Suprapubic skin (tissue), 3 donors: ENCODE measurements at regions not wholly inside any gene's neighbourhood (a gene's known extent, or its start where the extent isn't known, plus 50 kb on each side); places are given as distances from the start of the nearest gene placed in this dataset.

Source experiments
- CTCF ChIP-seq, 2 donors: fragments of 200-600 bp in 1 of 2; fragments of 450-650 bp in 1 of 2; sonication (generic) in 1 of 2; IDR thresholded peaks; one replicate each; pipeline ENCODE4 v1.5.1; 2016 to 2019; ENCODE audit warnings: antibody characterized with exemption in 2 of 2, mild to moderate bottlenecking in 1 of 2, moderate library complexity in 1 of 2
- EP300 ChIP-seq: sonication (generic); formaldehyde crosslinking; IDR thresholded peaks from one replicate; pipeline ENCODE4 v1.6.1; 2017; ENCODE audit warnings: antibody characterized with exemption
- POLR2A ChIP-seq, 2 donors: fragments of 450-650 bp; IDR thresholded peaks; one replicate each; pipeline ENCODE4 v1.6.1; 2017; ENCODE audit warnings: antibody characterized with exemption in 2 of 2, mild to moderate bottlenecking in 2 of 2, moderate library complexity in 2 of 2

GRCh38 chr2:150946831-150947230 lies 314.8 kb downstream of the RBM43 start:
- no peak for TF ChIP-seq CTCF (IDR thresholded peaks at IDR 0.05)
- TF ChIP-seq EP300: no peak
- no peak for TF ChIP-seq POLR2A (IDR thresholded peaks at IDR 0.05)
